Endothelial cell (in vitro differentiated cells): ENCODE measurements at regions not wholly inside any gene's neighbourhood (a gene's known extent, or its start where the extent isn't known, plus 50 kb on each side); places are given as distances from the start of the nearest gene placed in this dataset.

Source experiments
- DNase-seq: peaks from one replicate; pipeline ENCODE4 v3.0.0; 2021; ENCODE audit warnings: low spot score
- H3K27ac Mint-ChIP-seq: one replicate; pipeline ENCODE4 v1.8.0; 2021; ENCODE audit warnings: mixed read lengths, inconsistent platforms; ENCODE audit not compliant: unreplicated experiment
- H3K27me3 Mint-ChIP-seq: one replicate; pipeline ENCODE4 v1.8.0; 2021; ENCODE audit warnings: mild to moderate bottlenecking, moderate library complexity, mixed read lengths, inconsistent platforms; ENCODE audit not compliant: unreplicated experiment
- H3K36me3 Mint-ChIP-seq: one replicate; pipeline ENCODE4 v1.8.0; 2021; ENCODE audit warnings: mild to moderate bottlenecking, low read depth, mixed read lengths, inconsistent platforms; ENCODE audit not compliant: unreplicated experiment
- H3K4me1 Mint-ChIP-seq: one replicate; pipeline ENCODE4 v1.8.0; 2021; ENCODE audit warnings: mild to moderate bottlenecking, mixed read lengths, inconsistent platforms; ENCODE audit not compliant: unreplicated experiment
- H3K4me3 Mint-ChIP-seq: one replicate; pipeline ENCODE4 v1.8.0; 2021; ENCODE audit warnings: mild to moderate bottlenecking, mixed read lengths, inconsistent platforms; ENCODE audit not compliant: unreplicated experiment
- H3K9me3 Mint-ChIP-seq: one replicate; pipeline ENCODE4 v1.8.0; 2021; ENCODE audit warnings: mixed read lengths, inconsistent platforms; ENCODE audit not compliant: unreplicated experiment
- CTCF ChIP-seq: fragments of 200-600 bp; sonication (generic); IDR thresholded peaks from one replicate; pipeline ENCODE4 v1.5.0; 2021; ENCODE audit warnings: antibody characterized with exemption; ENCODE audit not compliant: unreplicated experiment

- no peaks in the 10 kb centered on the region for H3K9me3 Mint-ChIP-seq
- no peak overlapping the region for H3K4me3 Mint-ChIP-seq
- no peaks in the 10 kb centered on the region for H3K4me1 Mint-ChIP-seq
- DNase-seq = no peak
- H3K36me3 Mint-ChIP-seq = no peaks in the 10 kb centered on the region
- TF ChIP-seq CTCF = no peak
- no peak overlapping the region for H3K27ac Mint-ChIP-seq
- peaks cover 8% of the 10 kb centered on the region for H3K27me3 Mint-ChIP-seq
Measured at GRCh38 chr13:26964278-26965250, 204.0 kb upstream of the GPR12 start.

GRCh38 chr13:26962671-26963070 lies 202.1 kb upstream of the GPR12 start:
- no peaks in the 10 kb centered on the region for H3K36me3 Mint-ChIP-seq

GRCh38 chr13:26961890-26962615 lies 201.5 kb upstream of the GPR12 start:
- Mint-ChIP-seq H3K27me3 (peaks cover 9% of the 10 kb centered on the region), H3K27ac (no peak overlapping the region), H3K36me3 (no peaks in the 10 kb centered on the region), H3K4me1 (no peaks in the 10 kb centered on the region), H3K9me3 (no peaks in the 10 kb centered on the region), H3K4me3 (no peak overlapping the region)
- DNase-seq = no peak
- TF ChIP-seq CTCF = no peak

More at GRCh38 chr13:26962671-26963070, 202.1 kb upstream of the GPR12 start:
- H3K4me1 Mint-ChIP-seq = no peaks in the 10 kb centered on the region
- no peak for DNase-seq
- no peak overlapping the region for H3K27ac Mint-ChIP-seq
- no peak for TF ChIP-seq CTCF
- H3K4me3 Mint-ChIP-seq = no peak overlapping the region
- H3K9me3 Mint-ChIP-seq = no peaks in the 10 kb centered on the region
- peaks cover 6% of the 10 kb centered on the region for H3K27me3 Mint-ChIP-seq

GRCh38 chr13:26957182-26957581 lies 196.6 kb upstream of the GPR12 start:
- H3K9me3 Mint-ChIP-seq = no peaks in the 10 kb centered on the region
- H3K36me3 Mint-ChIP-seq = no peaks in the 10 kb centered on the region
- no peak for DNase-seq
- no peak for TF ChIP-seq CTCF
- peaks cover 9% of the 10 kb centered on the region for H3K27me3 Mint-ChIP-seq
- no peaks in the 10 kb centered on the region for H3K4me1 Mint-ChIP-seq
- H3K27ac Mint-ChIP-seq = no peak overlapping the region
- H3K4me3 Mint-ChIP-seq = no peak overlapping the region
